HepG2 (cell line): ENCODE measurements at regions not wholly inside any gene's neighbourhood (a gene's known extent, or its start where the extent isn't known, plus 50 kb on each side); places are given as distances from the start of the nearest gene placed in this dataset.

ENCODE experiments used
- ATAC-seq: fragments of 200-7000 bp; cut with Tn5 transposase; 3 replicates; pipeline ENCODE4 v1.9.1; 2020; ENCODE audit warnings: mild to moderate bottlenecking, moderate library complexity
- BruUV-seq: library from RNA; stranded (reverse); fragments of 400-500 nt; replicated peaks from 2 replicates; lab custom pipeline; 2021; lab: Mats Ljungman, UMichigan
- CTCF ChIA-PET: fragments of 300-600 bp; formaldehyde crosslinking; extraction: SDS; loops from one replicate; lab custom pipeline; 2021; ENCODE audit warnings: low total read pairs, inconsistent platforms, low intra/inter-chr PET ratio; lab: Yijun Ruan, JAX
- POLR2A ChIA-PET: fragments of 350-600 bp; sonication (Branson Sonifier 250); formaldehyde crosslinking; loops from one replicate; lab custom pipeline; 2020; ENCODE audit warnings: antibody characterized with exemption, inconsistent platforms; lab: Yijun Ruan, JAX
- DNase-seq: peaks from one replicate; pipeline ENCODE4 v3.0.0-alpha.2; 2015; ENCODE audit warnings: low spot score
- FAIRE-seq: peaks from 3 replicates; lab custom pipeline; 2011; peaks lifted over from hg19 to GRCh38; lab: Jason Lieb, UNC
- H2AFZ ChIP-seq: one replicate; pipeline ENCODE4 v1.6.1; 2011; ENCODE audit warnings: low read length, inconsistent platforms
- H3K27ac ChIP-seq: fragments of 300-600 bp; 3 replicates; pipeline ENCODE4 v1.8.0; 2011; ENCODE audit warnings: mixed run types, mild to moderate bottlenecking, mixed read lengths, low read length, inconsistent platforms; ENCODE audit not compliant: insufficient read depth; ENCODE audit errors: extremely low read length
- H3K27me3 ChIP-seq, 2 experiments: fragments of 200-600 bp in 1 of 2; 2 replicates in 1 of 2; 3 replicates in 1 of 2; pipeline versions ENCODE4 v1.6.0 to v1.8.0; 2011; ENCODE audit warnings: low read length in 2 of 2, mild to moderate bottlenecking in 2 of 2, moderate library complexity in 2 of 2, inconsistent platforms in 1 of 2; ENCODE audit not compliant: insufficient read depth in 2 of 2, control insufficient read depth in 1 of 2
- H3K36me3 ChIP-seq, 2 experiments: fragments of 200-600 bp in 1 of 2; replicated peaks in 1 of 2; 2 replicates in 1 of 2; 3 replicates in 1 of 2; pipeline versions ENCODE4 v1.5.1 to v1.8.0; 2011; ENCODE audit warnings: low read length in 2 of 2, inconsistent platforms in 1 of 2; ENCODE audit not compliant: insufficient read depth in 2 of 2, control insufficient read depth in 1 of 2
- H3K4me1 ChIP-seq: 2 replicates; pipeline ENCODE4 v1.5.1; 2012; ENCODE audit warnings: low read length, inconsistent platforms; ENCODE audit not compliant: insufficient read depth
- H3K4me2 ChIP-seq: 2 replicates; pipeline ENCODE4 v1.6.0; 2011; ENCODE audit warnings: low read depth, low read length, inconsistent platforms
- H3K4me3 ChIP-seq, 3 experiments: fragments of 200-600 bp in 1 of 3; sonication (generic), shearing (Covaris generic) in 1 of 3; replicated peaks in 1 of 3; 2 replicates each; pipeline ENCODE4 v1.5.1; 2011 to 2016; ENCODE audit warnings: low read length in 3 of 3, inconsistent platforms in 2 of 3, low read depth in 2 of 3, mild to moderate bottlenecking in 2 of 3, control low read depth in 1 of 3, mixed read lengths in 1 of 3; ENCODE audit not compliant: insufficient read depth in 1 of 3
- H3K79me2 ChIP-seq: one replicate; pipeline ENCODE4 v1.6.1; 2011; ENCODE audit warnings: low read length, inconsistent platforms; ENCODE audit not compliant: insufficient read depth
- H3K9ac ChIP-seq: 2 replicates; pipeline ENCODE4 v1.6.0; 2011; ENCODE audit warnings: mild to moderate bottlenecking, low read depth, low read length, inconsistent platforms; ENCODE audit not compliant: insufficient read depth
- H3K9me3 ChIP-seq: 2 replicates; pipeline ENCODE4 v1.5.1; 2012; ENCODE audit warnings: mild to moderate bottlenecking, low read length
- H4K20me1 ChIP-seq: 2 replicates; pipeline ENCODE4 v1.6.0; 2011; ENCODE audit warnings: inconsistent platforms, mild to moderate bottlenecking, low read length, moderate library complexity; ENCODE audit not compliant: insufficient read depth
- KDM2A ChIP-seq: sonication (generic); formaldehyde crosslinking; IDR thresholded peaks from 2 replicates; pipeline ENCODE4 v1.4.0; 2020; ENCODE audit warnings: low read depth, missing genetic modification reagents, borderline replicate concordance
- MYNN ChIP-seq: sonication (generic); formaldehyde crosslinking; IDR thresholded peaks from 2 replicates; pipeline ENCODE4 v1.4.0; 2020; ENCODE audit warnings: mild to moderate bottlenecking, low read depth, missing genetic modification reagents
- ZNF609 ChIP-seq: sonication (generic); formaldehyde crosslinking; IDR thresholded peaks from 2 replicates; pipeline ENCODE4 v1.4.0; 2020; ENCODE audit warnings: mild to moderate bottlenecking, missing genetic modification reagents, borderline replicate concordance
- ZNF784 ChIP-seq: sonication (generic); formaldehyde crosslinking; IDR thresholded peaks from 2 replicates; pipeline ENCODE4 v1.5.1; 2020; ENCODE audit warnings: missing genetic modification reagents, mild to moderate bottlenecking, borderline replicate concordance
- ZSCAN9 ChIP-seq: IDR thresholded peaks from 2 replicates; pipeline ENCODE4 v1.6.1; 2016; ENCODE audit warnings: borderline replicate concordance
- WGBS: methylation state at CpG from one replicate; pipeline ENCODE4 v1.1.6; 2017; ENCODE audit warnings: low lambda C conversion rate; 5-methylcytosine and 5-hydroxymethylcytosine counted together
- in situ Hi-C: cut with HindIII; loops from 2 replicates; pipeline ENCODE4 v1.10.0; 2017; ENCODE audit warnings: low pct_unique_long_range_greater_than_20kb; ENCODE audit not compliant: extremely low pct_ligation_motif_present
- intact Hi-C: fragments of 100-400 bp; cut with micrococcal nuclease; formaldehyde crosslinking; loops from one replicate; pipeline ENCODE4 v1.10.0; 2022; ENCODE audit not compliant: unreplicated experiment

- Histone ChIP-seq H3K9me3 (no peaks in the 10 kb centered on the region), H3K27ac (no peak overlapping the region), H3K4me3 (no peak overlapping the region), H3K4me2 (no peak overlapping the region), H2AFZ (no peak overlapping the region), H3K4me1 (no peaks in the 10 kb centered on the region), H3K36me3 (no peaks in the 10 kb centered on the region), H3K9ac (no peak overlapping the region), H3K27me3 (peaks cover 0 to 4% of the 10 kb centered on the region in 2 experiments; a peak in 3 of 5 replicates), H4K20me1 (no peaks in the 10 kb centered on the region), H3K79me2 (no peaks in the 10 kb centered on the region)
- TF ChIP-seq ZSCAN9 (CRISPR knock-in tag), result no peak
- TF ChIP-seq KDM2A (CRISPR knock-in tag), result no peak
- no peak for TF ChIP-seq ZNF784
- TF ChIP-seq ZNF609 (CRISPR knock-in tag), result no peak
- TF ChIP-seq MYNN (CRISPR knock-in tag), result no peak
- intact Hi-C loops (no loop called here), in situ Hi-C loops (no loop called here)
- ChIA-PET POLR2A (no interaction called here), CTCF (no interaction called here)
- FAIRE-seq (no peak), ATAC-seq (no peak), DNase-seq (no peak)
- WGBS, result 83% methylated on average over 2 of the region's 2 CpGs
- no TSS peak for BruUV-seq
Observed at GRCh38 chr13:21997726-21998125, 326.9 kb downstream of the FGF9 start.
